A673 (cell line): ENCODE measurements at regions not wholly inside any gene's neighbourhood (a gene's known extent, or its start where the extent isn't known, plus 50 kb on each side); places are given as distances from the start of the nearest gene placed in this dataset.

ENCODE experiments used
- BruUV-seq: library from RNA; stranded (reverse); fragments of 400-500 nt; replicated peaks from 2 replicates; lab custom pipeline; 2021; lab: Mats Ljungman, UMichigan
- CTCF ChIA-PET: fragments of 300-600 bp; sonication (Branson Sonifier 250); formaldehyde crosslinking; loops from one replicate; lab custom pipeline; 2022; ENCODE audit warnings: antibody characterized with exemption; lab: Charles Lee
- POLR2A ChIA-PET: fragments of 300-600 bp; sonication (Branson Sonifier 250); formaldehyde crosslinking; loops from one replicate; lab custom pipeline; 2022; ENCODE audit warnings: antibody characterized with exemption; ENCODE audit not compliant: low non-redundant PET; lab: Charles Lee
- DNase-seq: peaks from one replicate; pipeline ENCODE4 v3.0.0-alpha.2; 2015; ENCODE audit warnings: low spot score
- H3K27ac ChIP-seq: fragments of 200-600 bp; sonication (generic); 2 replicates; pipeline ENCODE4 v1.5.1; 2016; ENCODE audit warnings: mixed run types, low read depth, mild to moderate bottlenecking, mixed read lengths, antibody characterized with exemption, low read length; ENCODE audit not compliant: poor library complexity, severe bottlenecking
- H3K27me3 ChIP-seq: fragments of 200-600 bp; sonication (generic); replicated peaks from 2 replicates; pipeline ENCODE4 v1.6.1; 2017; ENCODE audit warnings: mixed run types, low read depth, mild to moderate bottlenecking, mixed read lengths, antibody characterized with exemption, low read length; ENCODE audit not compliant: insufficient read depth, poor library complexity
- H3K36me3 ChIP-seq: fragments of 200-600 bp; sonication (generic); 2 replicates; pipeline ENCODE4 v1.6.1; 2016; ENCODE audit warnings: mixed run types, mild to moderate bottlenecking, mixed read lengths, antibody characterized with exemption, low read length; ENCODE audit not compliant: insufficient read depth, poor library complexity, severe bottlenecking
- H3K4me1 ChIP-seq: fragments of 200-600 bp; sonication (generic); 2 replicates; pipeline ENCODE4 v1.6.1; 2017; ENCODE audit warnings: mixed run types, mild to moderate bottlenecking, mixed read lengths, antibody characterized with exemption, low read length; ENCODE audit not compliant: insufficient read depth, poor library complexity, severe bottlenecking
- H3K4me3 ChIP-seq: fragments of 200-600 bp; sonication (generic); 2 replicates; pipeline ENCODE4 v1.5.1; 2016; ENCODE audit warnings: low read depth, mixed run types, mild to moderate bottlenecking, mixed read lengths, low read length; ENCODE audit not compliant: poor library complexity, severe bottlenecking
- H3K9me3 ChIP-seq: fragments of 200-600 bp; sonication (generic); 2 replicates; pipeline ENCODE4 v1.6.1; 2016; ENCODE audit warnings: mixed run types, low read depth, mild to moderate bottlenecking, mixed read lengths, antibody characterized with exemption, low read length; ENCODE audit not compliant: poor library complexity, severe bottlenecking
- CTCF ChIP-seq: fragments of 300-800, 200-600 bp; sonication (generic); conservative IDR thresholded peaks from 2 replicates; pipeline ENCODE4 v1.5.1; 2017; ENCODE audit warnings: low read depth, mild to moderate bottlenecking, antibody characterized with exemption, low read length, moderate library complexity, mixed read lengths
- EZH2 ChIP-seq: fragments of 200-600 bp; sonication (generic); IDR thresholded peaks from 2 replicates; pipeline ENCODE4 v1.6.1; 2017; ENCODE audit warnings: borderline replicate concordance, low read depth, mild to moderate bottlenecking, mixed read lengths, antibody characterized with exemption, low read length; ENCODE audit not compliant: poor library complexity, severe bottlenecking
- intact Hi-C: fragments of 100-400 bp; cut with micrococcal nuclease; formaldehyde crosslinking; loops from one replicate; pipeline ENCODE4 v1.10.0; 2022; ENCODE audit not compliant: unreplicated experiment

GRCh38 chr1:181263444-181263843, 174.9 kb downstream of the IER5 start:
- Histone ChIP-seq H3K27me3 (peaks cover 20% of the 10 kb centered on the region), H3K9me3 (no peaks in the 10 kb centered on the region), H3K36me3 (no peaks in the 10 kb centered on the region), H3K4me3 (no peak overlapping the region), H3K4me1 (no peaks in the 10 kb centered on the region), H3K27ac (no peak overlapping the region)
- DNase-seq, result no peak
- ChIA-PET CTCF (no interaction called here), POLR2A (no interaction called here)
- intact Hi-C loops, result no loop called here
- TF ChIP-seq EZH2 (no peak), CTCF (no peak)
- no TSS peak for BruUV-seq

DNA sequence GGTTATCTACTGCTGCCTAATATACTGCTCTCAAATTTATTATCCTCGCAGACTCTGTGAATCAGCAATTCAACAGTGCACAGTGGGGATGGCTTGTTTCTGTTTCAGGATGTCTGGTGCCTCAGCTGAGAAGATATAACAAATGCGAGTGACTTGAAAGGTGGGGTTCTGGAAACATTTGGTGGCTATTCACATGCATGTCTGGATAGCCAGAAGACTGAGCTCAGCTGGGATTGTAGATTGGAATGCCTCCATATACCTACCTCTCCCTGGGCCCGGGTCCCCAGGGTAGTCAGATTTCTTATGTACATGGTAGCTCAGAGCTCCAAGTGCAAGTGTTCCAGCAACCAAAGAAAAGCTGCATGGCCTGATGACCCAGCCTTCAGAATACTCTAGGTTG, 176.3 kb downstream of the IER5 start:
- DNase-seq, result no peak
- no TSS peak for BruUV-seq
- H3K27ac ChIP-seq, result no peak overlapping the region
- no peaks in the 10 kb centered on the region for H3K36me3 ChIP-seq
- no peak for TF ChIP-seq EZH2
- ChIA-PET POLR2A (no interaction called here), CTCF (no interaction called here)
- intact Hi-C loops, result no loop called here
- peaks cover 10% of the 10 kb centered on the region for H3K27me3 ChIP-seq
- no peaks in the 10 kb centered on the region for H3K9me3 ChIP-seq
- no peaks in the 10 kb centered on the region for H3K4me1 ChIP-seq
- no peak overlapping the region for H3K4me3 ChIP-seq

GRCh38 chr1:181284978-181285377, 196.5 kb downstream of the IER5 start:
- Histone ChIP-seq H3K9me3 (peaks cover 14% of the 10 kb centered on the region), H3K4me1 (no peaks in the 10 kb centered on the region), H3K27me3 (peaks cover 6% of the 10 kb centered on the region), H3K36me3 (no peaks in the 10 kb centered on the region), H3K4me3 (no peak overlapping the region), H3K27ac (no peak overlapping the region)
- no peak for DNase-seq
- BruUV-seq, result no TSS peak
- intact Hi-C loops, result no loop called here
- TF ChIP-seq EZH2 (no peak), CTCF (no peak)
- POLR2A ChIA-PET, result no interaction called here
- CTCF ChIA-PET, result no interaction called here

- intact Hi-C loops, result no loop called here
- no TSS peak for BruUV-seq
- no peak for DNase-seq
- TF ChIP-seq CTCF, result no peak
- no peak for TF ChIP-seq EZH2
- Histone ChIP-seq H3K4me3 (no peak overlapping the region), H3K36me3 (no peaks in the 10 kb centered on the region), H3K27ac (no peak overlapping the region), H3K27me3 (peaks cover 44% of the 10 kb centered on the region), H3K4me1 (no peaks in the 10 kb centered on the region), H3K9me3 (no peaks in the 10 kb centered on the region)
- CTCF ChIA-PET, result no interaction called here
- POLR2A ChIA-PET, result no interaction called here
Observed at GRCh38 chr1:181295217-181295616, 188.1 kb upstream of the CACNA1E start.
